Epithelial cell of proximal tubule (primary cell): ENCODE measurements at regions not wholly inside any gene's neighbourhood (a gene's known extent, or its start where the extent isn't known, plus 50 kb on each side); places are given as distances from the start of the nearest gene placed in this dataset.

Experiments used
- DNase-seq: peaks from one replicate; pipeline ENCODE4 v3.0.0-alpha.2; 2011; ENCODE audit warnings: low read depth
- H3K4me3 ChIP-seq: 2 replicates; pipeline ENCODE4 v1.5.1; 2011; ENCODE audit warnings: low read depth, mild to moderate bottlenecking, low read length
- TF ChIP-seq, protein P1 (sequence below): conservative IDR thresholded peaks from 2 replicates; pipeline ENCODE4 v1.5.1; 2012; ENCODE audit warnings: low read depth, mild to moderate bottlenecking, low read length

DNA sequence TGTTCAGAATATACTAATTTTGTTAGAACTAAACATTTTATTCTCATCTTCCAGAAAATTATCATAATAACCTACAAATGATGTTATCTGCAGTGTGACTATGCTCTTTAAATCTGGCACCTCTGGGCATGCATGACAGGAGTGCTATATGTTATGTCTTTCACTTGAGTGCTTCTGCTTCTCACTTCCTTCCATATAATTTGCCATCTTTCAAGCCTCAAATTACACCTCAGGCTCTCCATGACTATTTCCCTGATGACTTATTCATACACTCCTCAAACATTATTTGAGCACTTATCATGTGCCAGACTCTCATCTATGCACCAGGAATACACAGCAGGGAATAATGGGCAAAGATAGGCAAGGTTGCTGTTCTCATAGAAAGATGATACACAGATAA lies 219.3 kb upstream of the POU2AF2 start:
- no peak for DNase-seq
- no peak overlapping the region for H3K4me3 ChIP-seq
- TF ChIP-seq, protein P1, sequence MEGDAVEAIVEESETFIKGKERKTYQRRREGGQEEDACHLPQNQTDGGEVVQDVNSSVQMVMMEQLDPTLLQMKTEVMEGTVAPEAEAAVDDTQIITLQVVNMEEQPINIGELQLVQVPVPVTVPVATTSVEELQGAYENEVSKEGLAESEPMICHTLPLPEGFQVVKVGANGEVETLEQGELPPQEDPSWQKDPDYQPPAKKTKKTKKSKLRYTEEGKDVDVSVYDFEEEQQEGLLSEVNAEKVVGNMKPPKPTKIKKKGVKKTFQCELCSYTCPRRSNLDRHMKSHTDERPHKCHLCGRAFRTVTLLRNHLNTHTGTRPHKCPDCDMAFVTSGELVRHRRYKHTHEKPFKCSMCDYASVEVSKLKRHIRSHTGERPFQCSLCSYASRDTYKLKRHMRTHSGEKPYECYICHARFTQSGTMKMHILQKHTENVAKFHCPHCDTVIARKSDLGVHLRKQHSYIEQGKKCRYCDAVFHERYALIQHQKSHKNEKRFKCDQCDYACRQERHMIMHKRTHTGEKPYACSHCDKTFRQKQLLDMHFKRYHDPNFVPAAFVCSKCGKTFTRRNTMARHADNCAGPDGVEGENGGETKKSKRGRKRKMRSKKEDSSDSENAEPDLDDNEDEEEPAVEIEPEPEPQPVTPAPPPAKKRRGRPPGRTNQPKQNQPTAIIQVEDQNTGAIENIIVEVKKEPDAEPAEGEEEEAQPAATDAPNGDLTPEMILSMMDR = no peak

DNA sequence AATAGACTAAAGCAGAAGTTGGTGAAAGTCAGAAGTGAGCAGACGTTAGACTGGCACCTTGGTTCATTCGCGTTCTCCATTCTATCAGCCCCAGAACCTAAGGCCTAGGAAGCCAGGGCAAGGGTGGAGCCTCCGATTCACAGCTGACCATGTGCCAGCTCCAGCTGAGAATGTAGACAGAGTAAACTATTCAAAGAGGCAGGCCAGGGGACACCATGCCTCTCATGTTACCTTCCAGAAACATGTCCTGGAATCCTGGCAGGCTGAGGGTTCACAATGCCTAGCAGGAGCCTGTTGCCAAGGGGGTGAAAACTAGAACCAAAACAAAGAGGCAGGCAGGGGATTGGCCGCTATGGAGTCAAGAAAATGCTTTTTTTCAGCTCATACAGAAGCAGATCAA lies 224.4 kb upstream of the POU2AF2 start:
- DNase-seq = no peak
- TF ChIP-seq, protein P1 = no peak
- H3K4me3 ChIP-seq = no peak overlapping the region

DNA sequence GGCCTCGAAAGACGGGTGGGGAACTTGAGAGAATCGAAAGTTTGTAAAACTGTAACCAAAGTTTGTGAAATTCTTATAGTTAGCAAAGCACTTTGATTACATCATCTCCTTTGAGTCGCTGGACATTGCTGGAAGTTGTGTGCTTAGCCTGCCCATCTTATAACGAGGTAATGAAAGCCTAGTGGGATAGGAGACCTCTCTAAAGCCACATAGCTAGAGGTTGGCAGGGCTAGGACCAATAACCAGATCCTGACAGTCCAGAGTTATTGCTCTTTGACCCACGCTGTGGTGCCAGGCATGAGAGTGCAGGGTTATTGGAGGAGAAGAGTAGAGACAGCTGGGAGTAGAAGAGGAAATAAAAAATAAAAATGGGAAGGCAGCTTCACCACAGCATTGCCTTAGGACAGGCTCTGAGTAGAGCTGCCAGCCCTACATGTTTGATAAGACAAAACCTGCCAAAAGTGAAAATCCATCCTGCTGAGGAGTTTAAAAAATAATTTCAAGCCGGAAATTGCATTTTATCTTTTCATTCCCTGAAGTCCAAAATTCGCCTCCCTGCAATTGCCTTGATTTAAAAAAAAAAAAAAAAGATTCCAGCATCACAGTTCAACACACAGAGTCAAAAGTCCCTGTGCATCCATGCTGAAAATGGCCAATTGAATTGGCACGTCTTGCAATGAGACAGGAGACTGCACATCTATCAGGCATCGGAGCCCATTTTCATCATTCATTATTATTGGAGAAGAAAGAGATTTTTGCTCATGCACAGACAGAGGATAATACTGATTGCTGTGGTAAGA lies 225.5 kb upstream of the POU2AF2 start:
- no peak for DNase-seq
- no peak overlapping the region for H3K4me3 ChIP-seq
- TF ChIP-seq, protein P1 = no peak

DNA sequence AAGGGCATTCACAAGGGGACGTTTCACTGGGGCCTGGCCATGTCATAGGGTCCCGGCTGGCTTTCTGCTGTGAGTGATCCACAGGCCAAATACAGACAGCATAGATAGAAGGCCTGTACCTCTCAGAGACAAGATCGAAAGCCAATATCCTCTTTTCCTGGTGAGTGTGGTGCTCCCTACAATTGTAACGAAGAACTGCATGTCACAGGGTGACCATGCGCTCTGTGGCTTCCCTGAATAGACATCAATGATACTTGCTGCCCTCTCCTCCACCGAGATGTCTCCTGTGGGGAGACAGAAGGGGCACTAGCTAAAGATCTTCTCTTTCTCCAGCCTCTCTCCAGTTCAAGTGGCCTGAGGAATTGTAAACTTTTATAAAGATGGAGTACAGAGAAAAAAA lies 226.1 kb upstream of the POU2AF2 start:
- no peak overlapping the region for H3K4me3 ChIP-seq
- TF ChIP-seq, protein P1 = no peak
- DNase-seq = no peak

DNA sequence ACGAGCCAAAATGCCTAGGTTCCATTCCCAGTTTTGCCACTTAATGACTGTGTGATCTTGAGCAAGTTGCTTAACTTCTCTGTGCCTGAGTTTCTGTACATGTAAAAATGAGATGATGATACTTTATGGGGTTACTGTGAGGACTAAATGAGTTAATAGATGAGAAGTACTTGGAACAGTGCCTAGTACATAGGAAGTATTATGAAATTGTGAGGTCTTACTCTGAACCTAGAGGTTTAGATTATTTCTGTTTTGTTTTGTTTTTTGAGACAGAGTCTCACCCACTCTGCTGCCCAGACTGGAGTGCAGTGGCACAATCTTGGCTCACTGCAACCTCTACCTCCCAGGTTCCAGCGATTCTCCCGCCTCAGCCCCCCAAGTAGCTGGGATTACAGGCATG lies 227.0 kb upstream of the POU2AF2 start:
- H3K4me3 ChIP-seq = no peak overlapping the region
- TF ChIP-seq, protein P1 = no peak
- no peak for DNase-seq

DNA sequence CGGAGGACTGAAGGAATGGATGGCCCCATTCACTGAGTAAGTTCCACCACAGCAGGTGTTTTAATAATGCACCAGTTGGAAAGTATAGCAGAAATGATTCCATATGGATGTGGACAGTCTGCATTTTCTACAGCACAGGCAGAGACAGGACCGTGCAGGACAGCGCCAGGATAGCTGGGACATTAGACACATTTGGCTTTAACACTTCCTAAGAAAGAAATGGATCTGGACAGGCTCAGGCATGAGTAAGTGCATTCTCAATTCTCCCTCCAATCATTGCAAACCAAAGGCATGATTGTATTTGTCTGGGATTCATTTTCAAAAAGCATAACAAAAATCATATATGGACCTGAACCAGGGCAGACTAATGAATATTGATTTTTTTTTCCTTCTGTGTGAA lies 233.0 kb upstream of the POU2AF2 start:
- no peak overlapping the region for H3K4me3 ChIP-seq
- TF ChIP-seq, protein P1 = no peak
- no peak for DNase-seq

DNA sequence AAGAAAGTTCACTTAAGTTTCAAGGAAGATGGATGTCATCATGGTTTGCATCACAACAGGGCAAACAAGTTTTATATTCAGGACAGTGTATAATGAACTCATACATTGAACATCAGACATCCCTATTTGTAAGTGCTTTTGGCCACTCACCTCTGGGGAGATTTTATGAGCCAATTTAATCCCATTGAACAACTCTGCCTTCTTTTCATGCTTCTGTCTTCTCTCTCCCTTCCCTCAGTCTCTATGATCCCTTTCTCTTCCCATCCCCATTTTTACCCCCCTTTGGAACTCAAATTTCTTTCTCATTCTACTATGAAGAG lies 234.3 kb upstream of the POU2AF2 start:
- TF ChIP-seq, protein P1 = no peak
- H3K4me3 ChIP-seq = no peak overlapping the region
- DNase-seq = no peak
